DMS153 (cell line): ENCODE measurements at regions not wholly inside any gene's neighbourhood (a gene's known extent, or its start where the extent isn't known, plus 50 kb on each side); places are given as distances from the start of the nearest gene placed in this dataset.
A peak's percentile ranks its signal among the peaks of the same experiment; 100 is the strongest.

Experiments
- DNase-seq: peaks from one replicate; lab custom pipeline; 2025; lab: John Stamatoyannopoulos, UW

- DNase-seq, result no peak
Observed at GRCh38 chr10:125513429-125514182, 169.4 kb downstream of the TEX36 start.

GRCh38 chr10:125510998-125511397 is 172.0 kb downstream of the TEX36 start:
- no peak for DNase-seq

- no peak for DNase-seq
Observed at GRCh38 chr10:125505648-125506047, 177.3 kb downstream of the TEX36 start.

GRCh38 chr10:125502276-125502675 is 180.7 kb downstream of the TEX36 start:
- no peak for DNase-seq

GRCh38 chr10:125495386-125495785 is 187.6 kb downstream of the TEX36 start:
- DNase-seq, result no peak

GRCh38 chr10:125494651-125495239 is 188.2 kb downstream of the TEX36 start:
- DNase-seq, result no peak

- DNase-seq, result no peak
Observed at GRCh38 chr10:125491381-125491780, 191.6 kb downstream of the TEX36 start.

GRCh38 chr10:125489731-125490130 is 193.2 kb downstream of the TEX36 start:
- DNase-seq, result no peak

- no peak for DNase-seq
Observed at GRCh38 chr10:125485665-125486064, 197.3 kb downstream of the TEX36 start.

- DNase-seq, result no peak
Observed at GRCh38 chr10:125484035-125484732, 198.8 kb downstream of the TEX36 start.

- no peak for DNase-seq
Observed at GRCh38 chr10:125482637-125483036, 200.3 kb downstream of the TEX36 start.

- no peak for DNase-seq
Observed at GRCh38 chr10:125482108-125482507, 200.9 kb downstream of the TEX36 start.

GRCh38 chr10:125479059-125479458 is 203.9 kb downstream of the TEX36 start:
- no peak for DNase-seq

GRCh38 chr10:125475815-125476214 is 207.1 kb downstream of the TEX36 start:
- no peak for DNase-seq

- no peak for DNase-seq
Observed at GRCh38 chr10:125473143-125473793, 209.7 kb downstream of the TEX36 start.

GRCh38 chr10:125472010-125472607 is 210.9 kb downstream of the TEX36 start:
- no peak for DNase-seq

GRCh38 chr10:125468278-125468677 is 214.7 kb downstream of the TEX36 start:
- DNase-seq, result no peak

- DNase-seq, result no peak
Observed at GRCh38 chr10:125466685-125467084, 216.3 kb downstream of the TEX36 start.

GRCh38 chr10:125462845-125463244 is 220.1 kb downstream of the TEX36 start:
- peak; percentile 17 for DNase-seq

- DNase-seq, result no peak
Observed at GRCh38 chr10:125460326-125460725, 222.6 kb downstream of the TEX36 start.

GRCh38 chr10:125457406-125457805 is 225.6 kb downstream of the TEX36 start:
- DNase-seq, result no peak

GRCh38 chr10:125455855-125456254 is 227.1 kb downstream of the TEX36 start:
- no peak for DNase-seq
